ENCODE measurements at regions not wholly inside any gene's neighbourhood (a gene's known extent, or its start where the extent isn't known, plus 50 kb on each side); places are given as distances from the start of the nearest gene placed in this dataset.

DNA sequence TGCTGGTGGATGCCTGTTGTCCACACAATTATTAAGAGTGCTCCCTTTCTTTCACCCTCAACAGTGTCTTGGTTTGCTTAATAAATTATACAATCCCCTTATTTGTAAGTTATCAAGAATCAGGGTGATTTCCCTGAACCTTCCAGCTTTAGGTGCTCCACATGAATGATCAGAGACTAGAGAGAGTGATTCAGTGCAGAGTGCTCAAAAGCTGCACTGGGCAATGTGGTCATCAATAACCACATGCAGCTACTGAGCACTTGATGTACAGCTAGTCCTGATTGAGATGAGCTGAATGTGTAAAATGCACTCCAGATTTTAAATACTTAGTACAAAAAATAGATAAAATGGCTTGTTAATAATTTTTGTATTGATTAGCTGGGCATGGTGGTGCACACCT lies 76.8 kb upstream of the TRIO start:
- Histone ChIP-seq H3K23me2 (ENCODE audit: insufficient read length, low read depth, low read length, poor library complexity, severe bottlenecking) (no peaks in the 10 kb centered on the region), H4K5ac (ENCODE audit: insufficient read length, low read depth, low read length) (no peak overlapping the region), H4K20me1 (ENCODE audit: control insufficient read depth, insufficient read depth, insufficient read length) (no peaks in the 10 kb centered on the region), H3K4ac (ENCODE audit: low read depth, low read length) (no peak overlapping the region), H3K27ac (ENCODE audit: insufficient read length, low read depth, low read length) (no peak overlapping the region), H2BK12ac (ENCODE audit: insufficient read length, low read depth, low read length) (no peak overlapping the region), H2BK120ac (ENCODE audit: low read depth, low read length, poor library complexity, severe bottlenecking) (no peak overlapping the region), H4K91ac (ENCODE audit: insufficient read length, low read depth, low read length) (no peak overlapping the region), H2BK15ac (ENCODE audit: low read depth, low read length) (no peak overlapping the region), H2BK5ac (ENCODE audit: insufficient read length, low read length) (no peak overlapping the region), H3K4me2 (ENCODE audit: insufficient read depth, insufficient read length, low read length) (no peak overlapping the region), H2AK5ac (ENCODE audit: insufficient read length, low read length) (no peak overlapping the region), H3K23ac (ENCODE audit: insufficient read length, low read depth, low read length) (no peak overlapping the region), H2BK20ac (ENCODE audit: low read depth, low read length, poor library complexity, severe bottlenecking) (no peak overlapping the region), H4K8ac (replicated peaks; ENCODE audit: insufficient read length, low read depth, low read length) (no peak overlapping the region), H3K56ac (ENCODE audit: insufficient read length, low read depth, low read length) (no peak overlapping the region), H3K18ac (ENCODE audit: insufficient read length, low read depth, low read length) (no peak overlapping the region), H3K9me3 (ENCODE audit: control insufficient read depth, low read depth, low read length) (no peaks in the 10 kb centered on the region), H3K14ac (ENCODE audit: insufficient read depth, low read length) (no peak overlapping the region), H3K27me3 (ENCODE audit: insufficient read depth, low read length) (no peaks in the 10 kb centered on the region), H3T11ph (ENCODE audit: low read length) (no peak overlapping the region), H3K79me1 (ENCODE audit: insufficient read depth, low read depth, low read length, poor library complexity, severe bottlenecking) (no peaks in the 10 kb centered on the region), H3K9ac (ENCODE audit: extremely low read depth, insufficient read length, low read length) (no peak overlapping the region), H2AFZ (ENCODE audit: low read length) (no peak overlapping the region), H3K79me2 (ENCODE audit: insufficient read depth, low read length) (no peaks in the 10 kb centered on the region), H3K4me1 (ENCODE audit: insufficient read depth, low read length) (no peaks in the 10 kb centered on the region; the same call in 1 of the 2 replicates)
- Mint-ChIP-seq H3K4me1 (no peaks in the 10 kb centered on the region), H3K36me3 (ENCODE audit: insufficient read depth in 1 of 3, low read depth in 3 of 3) (no peaks in the 10 kb centered on the region), H3K9me3 (no peaks in the 10 kb centered on the region), H3K27me3 (ENCODE audit: low read depth) (peaks cover 7% of the 10 kb centered on the region), H3K27ac (no peak overlapping the region), H3K4me3 (no peak overlapping the region)
- no peak for DNase-seq
- TF ChIP-seq CTCF (conservative IDR thresholded peaks at IDR 0.05) = no peak

Measured in H9 (cell line).